HG03159 (cell line): ENCODE measurements at regions not wholly inside any gene's neighbourhood (a gene's known extent, or its start where the extent isn't known, plus 50 kb on each side); places are given as distances from the start of the nearest gene placed in this dataset.

Source experiments
- ATAC-seq: cut with Tn5 transposase; IDR thresholded peaks from one replicate; pipeline ENCODE4 v1.9.1; 2021; ENCODE audit warnings: mild to moderate bottlenecking, moderate library complexity; ENCODE audit not compliant: unreplicated experiment

- no peak for ATAC-seq
Observed at GRCh38 chr12:20174528-20175175, 193.7 kb upstream of the PDE3A start.

GRCh38 chr12:20175704-20176388 lies 192.5 kb upstream of the PDE3A start:
- no peak for ATAC-seq

- no peak for ATAC-seq
Observed at GRCh38 chr12:20181416-20182180, 186.7 kb upstream of the PDE3A start.

GRCh38 chr12:20183563-20183962 lies 184.8 kb upstream of the PDE3A start:
- no peak for ATAC-seq

- ATAC-seq, result no peak
Observed at GRCh38 chr12:20184514-20184913, 183.8 kb upstream of the PDE3A start.

GRCh38 chr12:20187456-20187855 lies 180.9 kb upstream of the PDE3A start:
- ATAC-seq, result no peak

- no peak for ATAC-seq
Observed at GRCh38 chr12:20188930-20189653, 179.2 kb upstream of the PDE3A start.

GRCh38 chr12:20189767-20190166 lies 178.6 kb upstream of the PDE3A start:
- no peak for ATAC-seq

- ATAC-seq, result no peak
Observed at GRCh38 chr12:20194171-20194570, 174.2 kb upstream of the PDE3A start.

- no peak for ATAC-seq
Observed at GRCh38 chr12:20196767-20197166, 171.6 kb upstream of the PDE3A start.

GRCh38 chr12:20197411-20197810 lies 170.9 kb upstream of the PDE3A start:
- no peak for ATAC-seq

- ATAC-seq, result no peak
Observed at GRCh38 chr12:20199780-20200179, 168.6 kb upstream of the PDE3A start.

- no peak for ATAC-seq
Observed at GRCh38 chr12:20201733-20202132, 166.6 kb upstream of the PDE3A start.

- no peak for ATAC-seq
Observed at GRCh38 chr12:20205854-20206253, 162.5 kb upstream of the PDE3A start.

- ATAC-seq, result no peak
Observed at GRCh38 chr12:20206410-20206809, 161.9 kb upstream of the PDE3A start.

- no peak for ATAC-seq
Observed at GRCh38 chr12:20210621-20211215, 157.6 kb upstream of the PDE3A start.

GRCh38 chr12:20211541-20211940 lies 156.8 kb upstream of the PDE3A start:
- no peak for ATAC-seq

- no peak for ATAC-seq
Observed at GRCh38 chr12:20211981-20212421, 156.3 kb upstream of the PDE3A start.

GRCh38 chr12:20212658-20213555 lies 155.4 kb upstream of the PDE3A start:
- ATAC-seq, result no peak
